Esophagus muscularis mucosa (tissue), 2 donors: ENCODE measurements at regions not wholly inside any gene's neighbourhood (a gene's known extent, or its start where the extent isn't known, plus 50 kb on each side); places are given as distances from the start of the nearest gene placed in this dataset.

ENCODE experiments used
- POLR2A ChIP-seq: fragments of 450-650 bp; IDR thresholded peaks from one replicate; pipeline ENCODE4 v1.6.1; 2017; ENCODE audit warnings: antibody characterized with exemption, moderate library complexity, mild to moderate bottlenecking, low read depth
- POLR2AphosphoS5 ChIP-seq, 2 donors: sonication (generic); formaldehyde crosslinking; IDR thresholded peaks; one replicate each; pipeline ENCODE4 v1.6.1; 2017; ENCODE audit warnings: antibody characterized with exemption in 2 of 2

DNA sequence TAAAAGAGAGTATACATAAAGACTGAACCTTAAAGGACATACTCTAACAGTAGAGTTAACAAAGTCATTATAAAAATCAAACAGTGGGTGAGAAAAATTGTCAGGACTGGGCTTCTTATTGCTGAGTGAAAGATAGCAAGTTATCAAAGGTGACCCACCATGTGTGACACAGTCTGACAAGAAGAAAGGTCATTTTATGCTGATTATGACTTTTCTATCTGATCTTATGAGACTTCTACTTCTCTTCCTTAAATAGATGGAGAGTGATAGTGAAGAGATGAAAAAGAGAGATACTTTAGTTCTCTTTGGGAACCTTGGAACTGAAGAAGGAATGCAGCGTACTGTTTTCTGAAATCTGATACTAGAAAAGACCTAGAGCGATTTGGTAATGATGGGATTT, 2157.1 kb downstream of the NCAM2 start:
- TF ChIP-seq POLR2A, result no peak
- no peak for TF ChIP-seq POLR2AphosphoS5 (IDR thresholded peaks at IDR 0.05)
